HG03159 (cell line): ENCODE measurements at regions not wholly inside any gene's neighbourhood (a gene's known extent, or its start where the extent isn't known, plus 50 kb on each side); places are given as distances from the start of the nearest gene placed in this dataset.
"Not testable (repeated sequence)": the region's sequence is repeated elsewhere in the genome, so short reads cannot be mapped to it uniquely, and the experiment has no call there.

Experiments
- ATAC-seq: cut with Tn5 transposase; IDR thresholded peaks from one replicate; pipeline ENCODE4 v1.9.1; 2021; ENCODE audit warnings: mild to moderate bottlenecking, moderate library complexity; ENCODE audit not compliant: unreplicated experiment

GRCh38 chr14:21802441-21802840, 128.8 kb upstream of the OR4E1 start:
- no peak for ATAC-seq

GRCh38 chr14:21796916-21797315, 123.3 kb upstream of the OR4E1 start:
- no peak for ATAC-seq

DNA sequence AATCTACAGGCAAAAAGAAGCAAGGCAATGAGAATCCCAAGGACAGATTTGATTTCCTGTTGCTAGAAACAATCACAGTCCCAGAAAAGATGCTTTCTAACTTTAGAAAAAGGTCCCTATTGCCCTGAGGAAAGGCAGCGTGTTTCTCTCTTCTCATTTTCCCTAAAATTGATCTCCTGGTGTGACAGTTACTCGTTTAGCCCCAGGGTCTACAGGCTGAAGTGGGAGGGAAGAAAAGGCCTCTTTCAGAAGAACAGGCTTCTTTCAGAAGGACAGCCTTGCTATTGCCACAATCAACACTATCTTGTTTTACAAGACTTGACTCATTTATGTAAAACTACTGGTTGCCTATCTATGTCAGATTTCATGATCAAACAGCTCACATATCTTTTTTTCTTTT, 121.8 kb upstream of the OR4E1 start:
- ATAC-seq = no peak

GRCh38 chr14:21791749-21792148, 118.1 kb upstream of the OR4E1 start:
- ATAC-seq = no peak

DNA sequence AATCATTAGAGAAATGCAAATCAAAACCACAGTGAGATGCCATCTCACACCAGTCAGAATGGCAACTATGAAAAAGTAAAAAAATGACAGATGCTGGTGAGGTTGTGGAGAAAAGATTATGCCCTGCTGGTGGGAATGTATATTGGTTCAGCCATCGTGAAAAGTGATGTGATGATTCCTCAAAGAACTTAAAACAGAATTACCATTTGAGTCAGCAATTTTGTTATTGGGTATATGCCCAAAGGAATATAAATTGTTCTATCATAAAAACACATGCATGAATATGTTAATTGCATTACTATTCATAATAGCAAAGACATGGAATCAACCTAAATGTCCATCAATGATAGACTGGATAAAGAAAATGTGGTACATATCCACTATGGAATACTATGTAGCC, 115.1 kb upstream of the OR4E1 start:
- not testable (repeated sequence) for ATAC-seq

DNA sequence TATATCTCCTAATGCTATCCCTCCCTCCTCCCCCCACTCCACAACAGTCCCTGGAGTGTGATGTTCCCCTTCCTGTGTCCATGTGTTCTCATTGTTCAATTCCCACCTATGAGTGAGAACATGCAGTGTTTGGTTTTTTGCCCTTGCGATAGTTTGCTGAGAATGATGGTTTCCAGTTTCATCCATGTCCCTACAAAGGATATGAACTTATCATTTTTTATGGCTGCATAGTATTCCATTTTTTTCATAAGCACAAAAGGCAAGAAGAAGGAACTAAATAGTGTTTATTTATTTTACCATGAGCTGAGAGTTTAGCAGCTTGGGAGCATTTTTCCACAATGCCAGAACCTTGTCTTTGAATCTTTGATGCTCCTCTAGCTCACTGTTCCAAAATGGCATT, 113.6 kb upstream of the OR4E1 start:
- ATAC-seq = not testable (repeated sequence)

DNA sequence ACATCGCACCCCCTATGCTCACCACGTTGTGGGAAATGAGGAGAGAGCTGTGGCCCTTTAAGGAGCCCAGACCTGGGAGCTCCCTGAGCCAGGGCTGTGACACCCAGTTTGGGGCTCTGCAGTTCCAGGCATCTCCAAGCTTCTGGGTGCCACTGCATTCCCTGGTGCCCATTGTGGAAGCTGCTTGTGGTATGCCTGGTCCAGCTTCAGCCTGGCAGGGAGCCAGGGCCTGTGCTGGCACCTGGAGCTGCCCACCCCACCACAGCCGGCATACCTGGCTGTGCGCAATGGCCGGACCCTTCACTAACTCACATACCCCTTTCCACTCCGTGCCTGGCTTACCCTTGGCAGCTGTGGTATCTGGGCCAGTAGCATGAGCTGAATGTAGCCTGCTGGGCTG, 107.9 kb upstream of the OR4E1 start:
- no peak for ATAC-seq

- ATAC-seq = no peak
Observed at GRCh38 chr14:21780429-21781084, 106.9 kb upstream of the OR4E1 start.

DNA sequence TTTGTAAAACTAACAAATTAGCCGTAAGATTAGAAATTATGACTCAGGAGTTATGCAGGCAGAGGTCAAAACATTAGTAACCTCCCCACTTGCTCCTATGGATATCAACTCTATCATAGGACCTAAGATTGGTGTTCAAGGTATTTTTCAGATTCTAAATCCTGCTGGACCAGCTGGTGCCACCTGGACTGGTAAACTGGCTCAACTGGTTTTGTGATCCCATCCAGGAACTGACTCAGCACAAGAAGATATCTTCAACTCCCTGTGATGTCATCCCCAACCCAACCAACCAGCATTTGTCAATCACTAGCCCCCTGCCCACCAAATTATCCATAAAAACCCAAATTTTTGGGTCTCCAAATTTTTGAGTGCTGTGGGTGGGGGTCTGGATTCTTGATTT, 98.1 kb upstream of the OR4E1 start:
- ATAC-seq = no peak

DNA sequence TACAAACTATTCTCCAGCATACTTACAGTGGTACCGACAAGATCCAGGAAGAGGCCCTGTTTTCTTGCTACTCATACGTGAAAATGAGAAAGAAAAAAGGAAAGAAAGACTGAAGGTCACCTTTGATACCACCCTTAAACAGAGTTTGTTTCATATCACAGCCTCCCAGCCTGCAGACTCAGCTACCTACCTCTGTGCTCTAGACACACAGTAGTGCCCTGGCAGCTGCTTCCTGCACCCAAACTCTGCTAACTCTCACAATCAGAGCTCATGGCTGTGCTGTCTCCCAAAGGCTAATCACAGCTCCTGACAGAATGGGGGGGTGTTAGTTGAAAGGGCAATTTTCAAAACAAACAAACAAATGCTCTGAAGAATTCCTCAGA, 95.2 kb upstream of the OR4E1 start:
- no peak for ATAC-seq

GRCh38 chr14:21768116-21768874, 94.7 kb upstream of the OR4E1 start:
- ATAC-seq = no peak

GRCh38 chr14:21760360-21760759, 86.7 kb upstream of the OR4E1 start:
- not testable (repeated sequence) for ATAC-seq

DNA sequence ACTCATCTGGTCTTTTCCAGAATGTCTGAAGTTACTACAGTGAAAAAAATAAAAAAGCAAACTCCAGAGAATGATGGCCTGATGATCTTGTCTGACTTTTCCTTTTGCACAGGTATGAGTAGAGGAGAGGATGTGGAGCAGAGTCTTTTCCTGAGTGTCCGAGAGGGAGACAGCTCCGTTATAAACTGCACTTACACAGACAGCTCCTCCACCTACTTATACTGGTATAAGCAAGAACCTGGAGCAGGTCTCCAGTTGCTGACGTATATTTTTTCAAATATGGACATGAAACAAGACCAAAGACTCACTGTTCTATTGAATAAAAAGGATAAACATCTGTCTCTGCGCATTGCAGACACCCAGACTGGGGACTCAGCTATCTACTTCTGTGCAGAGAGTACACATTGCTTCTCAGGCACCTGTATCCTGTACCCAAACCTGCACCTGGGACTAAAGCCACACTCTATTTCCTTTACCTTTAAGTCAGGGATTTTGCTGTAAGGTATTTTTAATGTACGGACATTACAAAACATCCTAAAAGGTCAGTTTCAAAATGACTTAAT, 75.8 kb upstream of the OR4E1 start:
- no peak for ATAC-seq

DNA sequence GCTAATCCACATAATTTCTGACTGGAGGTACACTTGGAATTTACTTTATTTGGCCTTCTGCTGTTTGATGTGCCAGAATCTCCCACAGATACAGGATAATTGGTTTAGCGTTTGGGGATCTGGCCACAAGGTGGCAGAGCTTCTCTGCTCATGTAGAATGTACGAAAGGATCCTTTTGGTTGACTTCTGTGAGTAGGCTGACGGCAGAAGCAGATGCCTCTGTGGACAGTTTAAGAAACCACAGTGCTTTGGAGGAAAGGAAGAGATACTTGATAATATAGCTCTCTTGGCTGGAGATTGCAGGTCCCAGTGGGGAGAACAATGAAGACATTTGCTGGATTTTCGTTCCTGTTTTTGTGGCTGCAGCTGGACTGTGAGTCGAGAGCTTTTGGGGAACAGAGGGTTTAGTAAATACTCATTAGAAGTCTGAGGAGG, 75.3 kb upstream of the OR4E1 start:
- peak; percentile 70 for ATAC-seq

DNA sequence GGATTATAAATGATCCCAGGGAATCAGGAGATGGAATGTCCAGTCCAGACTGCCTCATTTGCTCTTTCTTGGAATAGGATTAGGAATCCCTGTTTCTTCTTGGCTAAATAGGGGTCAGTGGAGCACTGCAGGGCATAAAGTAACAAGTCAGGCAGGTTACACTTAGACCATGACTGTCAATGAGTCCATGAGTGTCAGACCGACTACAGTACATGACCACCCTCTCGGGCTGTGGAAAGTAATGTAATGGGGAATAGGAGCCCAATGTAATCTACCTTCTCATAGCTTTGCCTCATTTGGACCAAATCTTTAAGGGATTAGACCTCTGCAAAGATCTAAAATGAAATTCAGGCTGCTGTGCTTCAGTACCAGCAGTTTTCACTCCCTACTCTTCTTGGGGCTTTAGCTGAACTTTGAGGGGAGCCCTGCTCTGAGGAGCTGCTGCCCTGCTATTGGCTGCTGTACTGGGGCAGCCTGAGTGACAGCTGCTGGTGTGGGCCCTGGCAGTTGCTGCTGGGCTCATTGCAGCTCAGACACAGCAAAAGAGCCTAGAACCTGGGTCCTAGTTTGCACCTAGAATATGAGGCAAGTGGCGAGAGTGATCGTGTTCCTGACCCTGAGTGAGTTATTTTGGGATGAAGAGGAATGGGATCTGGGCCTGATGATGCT, 62.2 kb upstream of the OR4E1 start:
- ATAC-seq = no peak

- no peak for ATAC-seq
Observed at GRCh38 chr14:21735200-21735599, 61.6 kb upstream of the OR4E1 start.

DNA sequence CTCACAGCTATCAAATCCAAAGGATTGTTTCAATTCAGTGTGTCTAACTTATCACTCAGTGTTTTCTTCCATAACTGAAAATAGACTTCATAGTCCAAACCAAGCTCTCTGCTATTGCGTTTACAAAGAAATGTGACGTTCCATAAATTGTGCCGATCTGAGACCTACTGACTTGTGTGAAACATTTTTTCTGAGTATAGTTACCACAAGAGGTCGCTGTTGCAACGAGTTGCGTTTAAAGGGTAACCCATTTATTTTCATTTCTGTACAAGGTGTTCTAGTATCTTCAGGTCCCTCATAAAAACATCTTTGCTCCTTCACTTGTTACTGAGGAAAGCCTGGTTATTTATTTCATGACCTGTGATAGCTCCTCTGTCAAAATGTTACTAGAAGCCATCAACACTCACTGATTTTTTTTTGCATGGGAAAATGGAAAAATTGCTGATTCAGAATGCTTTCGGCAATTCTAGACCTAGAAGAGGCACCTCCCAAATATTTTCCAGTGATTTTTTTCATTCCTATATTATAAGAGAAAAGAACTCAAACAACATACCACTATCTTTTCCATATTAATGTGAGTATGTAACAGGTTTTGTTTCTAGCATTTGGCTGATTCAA, 60.9 kb upstream of the OR4E1 start:
- no peak for ATAC-seq

GRCh38 chr14:21729703-21730233, 56.1 kb upstream of the OR4E1 start:
- no peak for ATAC-seq

DNA sequence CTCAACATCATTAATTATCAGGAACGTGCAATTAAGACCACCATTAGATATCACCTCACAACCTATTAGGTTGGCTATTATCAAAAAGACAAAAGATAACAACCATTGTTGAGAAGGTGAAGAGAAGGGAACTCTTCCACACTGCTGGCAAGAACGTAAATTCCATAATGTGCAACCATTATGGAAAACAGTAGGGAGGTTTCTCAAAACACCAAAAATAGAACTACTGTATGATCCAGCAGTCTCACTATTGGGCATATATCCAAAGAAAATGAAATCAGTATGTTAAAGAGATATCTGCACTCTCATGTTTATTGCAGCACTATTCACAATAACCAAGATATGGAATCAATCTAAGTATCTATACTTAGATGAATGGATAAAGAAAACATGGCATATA, 51.6 kb upstream of the OR4E1 start:
- ATAC-seq = no peak

DNA sequence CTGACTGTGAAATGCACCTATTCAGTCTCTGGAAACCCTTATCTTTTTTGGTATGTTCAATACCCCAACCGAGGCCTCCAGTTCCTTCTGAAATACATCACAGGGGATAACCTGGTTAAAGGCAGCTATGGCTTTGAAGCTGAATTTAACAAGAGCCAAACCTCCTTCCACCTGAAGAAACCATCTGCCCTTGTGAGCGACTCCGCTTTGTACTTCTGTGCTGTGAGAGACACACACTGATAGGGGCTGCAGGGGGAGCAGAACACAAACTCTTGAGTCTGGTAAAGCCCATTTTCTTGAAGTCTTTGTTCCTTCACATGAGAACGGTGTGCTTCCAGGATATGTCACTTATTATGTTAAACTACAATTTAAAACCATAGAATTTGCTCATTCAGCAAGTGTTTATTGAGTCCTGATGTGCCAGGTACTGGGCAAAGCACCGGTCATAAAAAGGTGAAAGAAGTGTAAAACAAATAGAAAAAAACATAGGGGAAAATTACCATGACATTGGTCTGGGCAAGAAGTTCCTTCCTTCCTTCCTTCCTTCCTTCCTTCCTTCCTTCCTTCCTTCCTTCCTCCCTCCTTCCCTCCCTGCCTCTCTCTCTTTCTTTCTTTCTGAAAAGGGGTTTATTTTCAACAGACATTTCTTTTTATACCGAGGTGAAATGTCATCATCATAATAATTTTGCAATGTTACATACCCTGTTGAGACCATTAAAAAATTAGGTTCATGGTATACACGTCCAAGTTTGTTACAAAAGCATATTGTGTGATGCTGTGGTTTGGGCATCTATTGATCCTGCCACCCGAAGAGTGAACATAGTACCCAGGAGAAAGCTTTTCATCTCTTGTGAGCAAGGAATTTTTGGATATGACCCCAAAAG, 50.7 kb upstream of the OR4E1 start:
- no peak for ATAC-seq
